ENCODE measurements at regions not wholly inside any gene's neighbourhood (a gene's known extent, or its start where the extent isn't known, plus 50 kb on each side); places are given as distances from the start of the nearest gene placed in this dataset.

DNA sequence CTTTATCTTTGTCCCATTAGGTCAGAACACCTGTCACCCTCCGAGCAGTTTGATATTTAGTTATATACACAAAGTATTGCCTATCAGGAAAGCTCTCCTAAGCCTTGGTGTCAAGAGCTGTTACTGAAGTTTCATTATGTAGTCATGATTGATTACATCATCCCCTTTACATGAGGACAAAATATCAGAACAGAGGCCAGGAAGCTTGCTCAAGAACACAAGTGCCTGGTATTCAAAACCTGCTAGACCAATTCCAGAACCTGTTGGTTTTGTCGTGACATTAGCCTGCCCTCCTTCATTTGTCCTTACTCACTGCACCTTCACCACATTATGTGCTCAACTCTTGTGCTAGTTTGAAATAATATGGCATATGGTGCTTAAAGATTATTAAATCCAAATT is 377.1 kb downstream of the CDH19 start:
- TF ChIP-seq MYC (CRISPR knock-in tag; IDR thresholded peaks at IDR 0.05; ENCODE audit: borderline replicate concordance), result no peak
- TF ChIP-seq JUN (CRISPR knock-in tag; IDR thresholded peaks at IDR 0.05), result no peak
- no peak for TF ChIP-seq NCOA2 (CRISPR knock-in tag; IDR thresholded peaks at IDR 0.05)
- TF ChIP-seq TCF7 (IDR thresholded peaks at IDR 0.05; ENCODE audit: low read depth), result no peak
- no peak for TF ChIP-seq ZNF776 (CRISPR knock-in tag; IDR thresholded peaks at IDR 0.05)
- TF ChIP-seq, protein P1, sequence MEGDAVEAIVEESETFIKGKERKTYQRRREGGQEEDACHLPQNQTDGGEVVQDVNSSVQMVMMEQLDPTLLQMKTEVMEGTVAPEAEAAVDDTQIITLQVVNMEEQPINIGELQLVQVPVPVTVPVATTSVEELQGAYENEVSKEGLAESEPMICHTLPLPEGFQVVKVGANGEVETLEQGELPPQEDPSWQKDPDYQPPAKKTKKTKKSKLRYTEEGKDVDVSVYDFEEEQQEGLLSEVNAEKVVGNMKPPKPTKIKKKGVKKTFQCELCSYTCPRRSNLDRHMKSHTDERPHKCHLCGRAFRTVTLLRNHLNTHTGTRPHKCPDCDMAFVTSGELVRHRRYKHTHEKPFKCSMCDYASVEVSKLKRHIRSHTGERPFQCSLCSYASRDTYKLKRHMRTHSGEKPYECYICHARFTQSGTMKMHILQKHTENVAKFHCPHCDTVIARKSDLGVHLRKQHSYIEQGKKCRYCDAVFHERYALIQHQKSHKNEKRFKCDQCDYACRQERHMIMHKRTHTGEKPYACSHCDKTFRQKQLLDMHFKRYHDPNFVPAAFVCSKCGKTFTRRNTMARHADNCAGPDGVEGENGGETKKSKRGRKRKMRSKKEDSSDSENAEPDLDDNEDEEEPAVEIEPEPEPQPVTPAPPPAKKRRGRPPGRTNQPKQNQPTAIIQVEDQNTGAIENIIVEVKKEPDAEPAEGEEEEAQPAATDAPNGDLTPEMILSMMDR (CRISPR knock-in tag; IDR thresholded peaks at IDR 0.05), result no peak
